Stomach (tissue), 4 donors: ENCODE measurements at regions not wholly inside any gene's neighbourhood (a gene's known extent, or its start where the extent isn't known, plus 50 kb on each side); places are given as distances from the start of the nearest gene placed in this dataset.

ENCODE experiments used
- CTCF ChIP-seq, 7 experiments: fragments of 450-650 bp in 4 of 7; fragments of 200-600 bp in 3 of 7; sonication (generic) in 3 of 7; IDR thresholded peaks; one replicate each; pipeline ENCODE4 v1.5.1; 2016 to 2019; ENCODE audit warnings: antibody characterized with exemption in 7 of 7, control low read depth in 2 of 7, mild to moderate bottlenecking in 1 of 7
- POLR2A ChIP-seq, 4 donors: fragments of 450-650 bp; IDR thresholded peaks; one replicate each; pipeline ENCODE4 v1.6.1; 2016; ENCODE audit warnings: antibody characterized with exemption in 4 of 4, control low read depth in 2 of 4, mild to moderate bottlenecking in 1 of 4, moderate library complexity in 1 of 4
- POLR2AphosphoS5 ChIP-seq, 3 donors: sonication (generic); formaldehyde crosslinking; IDR thresholded peaks; one replicate each; pipeline ENCODE4 v1.6.1; 2016; ENCODE audit warnings: antibody characterized with exemption in 3 of 3

- TF ChIP-seq CTCF (IDR thresholded peaks at IDR 0.05) (no peak), POLR2AphosphoS5 (IDR thresholded peaks at IDR 0.05) (no peak), POLR2A (IDR thresholded peaks at IDR 0.05) (no peak)
These were observed 371.5 kb downstream of the TNS3 start for GRCh38 chr7:47210281-47210854.
